GM20000 (cell line): ENCODE measurements at regions not wholly inside any gene's neighbourhood (a gene's known extent, or its start where the extent isn't known, plus 50 kb on each side); places are given as distances from the start of the nearest gene placed in this dataset.
"Not testable (repeated sequence)": the region's sequence is repeated elsewhere in the genome, so short reads cannot be mapped to it uniquely, and the experiment has no call there.

Experiments
- DNase-seq: peaks from one replicate; pipeline ENCODE4 v3.0.0; 2012; ENCODE audit warnings: low spot score
- CTCF ChIP-seq: IDR thresholded peaks from 2 replicates; pipeline ENCODE4 v1.5.1; 2012; ENCODE audit warnings: mild to moderate bottlenecking, control low read depth; ENCODE audit errors: extremely low read depth, missing control alignments

- no peak for DNase-seq
- TF ChIP-seq CTCF = no peak
These were observed 681.2 kb upstream of the NRP1 start for GRCh38 chr10:34015700-34016099.

GRCh38 chr10:34013235-34013634, 678.8 kb upstream of the NRP1 start:
- no peak for TF ChIP-seq CTCF
- DNase-seq = no peak

GRCh38 chr10:34010891-34011290, 676.4 kb upstream of the NRP1 start:
- DNase-seq = no peak
- TF ChIP-seq CTCF = no peak

- DNase-seq = not testable (repeated sequence)
These were observed 675.8 kb upstream of the NRP1 start for GRCh38 chr10:34010228-34010627.

- DNase-seq = no peak
- no peak for TF ChIP-seq CTCF
These were observed 674.2 kb upstream of the NRP1 start for GRCh38 chr10:34008656-34009055.

GRCh38 chr10:34006471-34006870, 672.0 kb upstream of the NRP1 start:
- no peak for DNase-seq
- TF ChIP-seq CTCF = no peak

GRCh38 chr10:34003561-34003960, 669.1 kb upstream of the NRP1 start:
- no peak for DNase-seq
- TF ChIP-seq CTCF = no peak

GRCh38 chr10:34002896-34003295, 668.4 kb upstream of the NRP1 start:
- TF ChIP-seq CTCF = no peak
- DNase-seq = no peak
